ENCODE measurements at regions not wholly inside any gene's neighbourhood (a gene's known extent, or its start where the extent isn't known, plus 50 kb on each side); places are given as distances from the start of the nearest gene placed in this dataset.
A peak's percentile ranks its signal among the peaks of the same experiment; 100 is the strongest.

GRCh38 chr16:82456683-82457082, 170.1 kb upstream of the CDH13 start:
- TF ChIP-seq, protein P1, sequence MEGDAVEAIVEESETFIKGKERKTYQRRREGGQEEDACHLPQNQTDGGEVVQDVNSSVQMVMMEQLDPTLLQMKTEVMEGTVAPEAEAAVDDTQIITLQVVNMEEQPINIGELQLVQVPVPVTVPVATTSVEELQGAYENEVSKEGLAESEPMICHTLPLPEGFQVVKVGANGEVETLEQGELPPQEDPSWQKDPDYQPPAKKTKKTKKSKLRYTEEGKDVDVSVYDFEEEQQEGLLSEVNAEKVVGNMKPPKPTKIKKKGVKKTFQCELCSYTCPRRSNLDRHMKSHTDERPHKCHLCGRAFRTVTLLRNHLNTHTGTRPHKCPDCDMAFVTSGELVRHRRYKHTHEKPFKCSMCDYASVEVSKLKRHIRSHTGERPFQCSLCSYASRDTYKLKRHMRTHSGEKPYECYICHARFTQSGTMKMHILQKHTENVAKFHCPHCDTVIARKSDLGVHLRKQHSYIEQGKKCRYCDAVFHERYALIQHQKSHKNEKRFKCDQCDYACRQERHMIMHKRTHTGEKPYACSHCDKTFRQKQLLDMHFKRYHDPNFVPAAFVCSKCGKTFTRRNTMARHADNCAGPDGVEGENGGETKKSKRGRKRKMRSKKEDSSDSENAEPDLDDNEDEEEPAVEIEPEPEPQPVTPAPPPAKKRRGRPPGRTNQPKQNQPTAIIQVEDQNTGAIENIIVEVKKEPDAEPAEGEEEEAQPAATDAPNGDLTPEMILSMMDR (CRISPR knock-in tag; IDR thresholded peaks at IDR 0.05): peak; percentile 84
- TF ChIP-seq POLR2A (IDR thresholded peaks at IDR 0.05; ENCODE audit: insufficient read depth in 1 of 2, low read depth in 2 of 2, low read length in 2 of 2): no peak
- TF ChIP-seq FOXJ3 (CRISPR knock-in tag; IDR thresholded peaks at IDR 0.05; ENCODE audit: borderline replicate concordance): no peak
- TF ChIP-seq NR3C1 (CRISPR knock-in tag; IDR thresholded peaks at IDR 0.05): no peak
- no peak for TF ChIP-seq BRCA1 (CRISPR knock-in tag; IDR thresholded peaks at IDR 0.05)
- TF ChIP-seq NFE2L2 (IDR thresholded peaks at IDR 0.05; ENCODE audit: low read length): no peak
- no peak for TF ChIP-seq PRDM4 (CRISPR knock-in tag; IDR thresholded peaks at IDR 0.05; ENCODE audit: borderline replicate concordance)
- TF ChIP-seq SCMH1 (CRISPR knock-in tag; IDR thresholded peaks at IDR 0.05; ENCODE audit: borderline replicate concordance): no peak
- TF ChIP-seq ONECUT2 (CRISPR knock-in tag; IDR thresholded peaks at IDR 0.05): no peak
- TF ChIP-seq FOXK2 (IDR thresholded peaks at IDR 0.05): no peak
- TF ChIP-seq KLF15 (CRISPR knock-in tag; IDR thresholded peaks at IDR 0.05; ENCODE audit: borderline replicate concordance): no peak
- no peak for TF ChIP-seq NONO (IDR thresholded peaks at IDR 0.05)
- TF ChIP-seq NONO (CRISPR knock-in tag; conservative IDR thresholded peaks at IDR 0.05): no peak
- TF ChIP-seq ZBTB40 (IDR thresholded peaks at IDR 0.05): no peak
- TF ChIP-seq ZBTB40 (CRISPR knock-in tag; IDR thresholded peaks at IDR 0.05): no peak
- TF ChIP-seq EHMT2 (IDR thresholded peaks at IDR 0.05; ENCODE audit: borderline replicate concordance, low read depth, low read length): no peak
